Choroid plexus epithelial cell (primary cell): ENCODE measurements at regions not wholly inside any gene's neighbourhood (a gene's known extent, or its start where the extent isn't known, plus 50 kb on each side); places are given as distances from the start of the nearest gene placed in this dataset.

Source experiments
- DNase-seq: peaks from one replicate; pipeline ENCODE4 v3.0.0-alpha.2; 2010; ENCODE audit warnings: low read depth
- H3K4me3 ChIP-seq: 2 replicates; pipeline ENCODE4 v1.5.1; 2011; ENCODE audit warnings: low read depth, mild to moderate bottlenecking, control low read depth, low read length, moderate library complexity
- CTCF ChIP-seq: conservative IDR thresholded peaks from 2 replicates; pipeline ENCODE4 v1.5.1; 2011; ENCODE audit warnings: low read depth, mild to moderate bottlenecking, control low read depth, inconsistent platforms, low read length, moderate library complexity

GRCh38 chr6:93915961-93916360 lies 496.6 kb upstream of the EPHA7 start:
- TF ChIP-seq CTCF = no peak
- H3K4me3 ChIP-seq = no peak overlapping the region
- DNase-seq = no peak

GRCh38 chr6:93902517-93902916 lies 483.2 kb upstream of the EPHA7 start:
- no peak overlapping the region for H3K4me3 ChIP-seq
- DNase-seq = no peak
- TF ChIP-seq CTCF = no peak

- H3K4me3 ChIP-seq = no peak overlapping the region
- no peak for DNase-seq
- no peak for TF ChIP-seq CTCF
These were observed 480.8 kb upstream of the EPHA7 start for GRCh38 chr6:93900142-93900541.

- peak; percentile 58 for DNase-seq
- TF ChIP-seq CTCF = no peak
- no peak overlapping the region for H3K4me3 ChIP-seq
These were observed 476.7 kb upstream of the EPHA7 start for GRCh38 chr6:93896081-93896480.

GRCh38 chr6:93894521-93894920 lies 475.2 kb upstream of the EPHA7 start:
- TF ChIP-seq CTCF = no peak
- no peak overlapping the region for H3K4me3 ChIP-seq
- DNase-seq = peak; percentile 63

GRCh38 chr6:93889713-93890112 lies 470.4 kb upstream of the EPHA7 start:
- no peak for DNase-seq
- no peak for TF ChIP-seq CTCF
- H3K4me3 ChIP-seq = no peak overlapping the region

- TF ChIP-seq CTCF = no peak
- H3K4me3 ChIP-seq = no peak overlapping the region
- DNase-seq = peak; percentile 85
These were observed 467.1 kb upstream of the EPHA7 start for GRCh38 chr6:93886416-93886815.
